DND-41 (cell line): ENCODE measurements at regions not wholly inside any gene's neighbourhood (a gene's known extent, or its start where the extent isn't known, plus 50 kb on each side); places are given as distances from the start of the nearest gene placed in this dataset.

Experiments
- ATAC-seq: fragments of 200-7000 bp; cut with Tn5 transposase; 3 replicates; pipeline ENCODE4 v1.9.1; 2021; ENCODE audit warnings: low read depth; ENCODE audit not compliant: insufficient read depth
- DNase-seq: peaks from one replicate; pipeline ENCODE4 v3.0.0-alpha.2; 2020
- H2AFZ ChIP-seq: 2 replicates; pipeline ENCODE4 v1.6.0; 2012; ENCODE audit warnings: low read depth, low read length
- H3K27ac ChIP-seq: 2 replicates; pipeline ENCODE4 v1.5.1; 2012; ENCODE audit warnings: low read length, inconsistent platforms
- H3K27me3 ChIP-seq: fragments of 200-600 bp; sonication (generic); 2 replicates; pipeline ENCODE4 v1.6.0; 2012; ENCODE audit warnings: low read length, mild to moderate bottlenecking, inconsistent platforms; ENCODE audit not compliant: insufficient read depth, poor library complexity
- H3K36me3 ChIP-seq: 2 replicates; pipeline ENCODE4 v1.5.1; 2012; ENCODE audit warnings: low read length, inconsistent platforms; ENCODE audit not compliant: insufficient read depth
- H3K4me1 ChIP-seq: 2 replicates; pipeline ENCODE4 v1.5.1; 2012; ENCODE audit warnings: mild to moderate bottlenecking, low read length; ENCODE audit not compliant: insufficient read depth
- H3K4me2 ChIP-seq: 2 replicates; pipeline ENCODE4 v1.6.0; 2012; ENCODE audit warnings: mild to moderate bottlenecking, moderate library complexity, low read length, inconsistent platforms; ENCODE audit not compliant: insufficient read depth
- H3K4me3 ChIP-seq, 2 experiments: fragments of 200-600 bp in 1 of 2; shearing (Covaris generic) in 1 of 2; 2 replicates each; pipeline ENCODE4 v1.5.1; 2012 to 2016; ENCODE audit warnings: inconsistent platforms in 2 of 2, low read length in 2 of 2, mild to moderate bottlenecking in 2 of 2, low read depth in 1 of 2, moderate library complexity in 1 of 2
- H3K79me2 ChIP-seq: 2 replicates; pipeline ENCODE4 v1.6.0; 2012; ENCODE audit warnings: low read length, inconsistent platforms; ENCODE audit not compliant: insufficient read depth
- H3K9ac ChIP-seq: 2 replicates; pipeline ENCODE4 v1.6.0; 2012; ENCODE audit warnings: low read depth, mild to moderate bottlenecking, inconsistent platforms, low read length, moderate library complexity
- H3K9me3 ChIP-seq: 2 replicates; pipeline ENCODE4 v1.5.1; 2012; ENCODE audit warnings: low read length, moderate library complexity, mild to moderate bottlenecking, inconsistent platforms; ENCODE audit not compliant: insufficient read depth, severe bottlenecking
- H4K20me1 ChIP-seq: 2 replicates; pipeline ENCODE4 v1.6.0; 2012; ENCODE audit warnings: low read length; ENCODE audit not compliant: insufficient read depth
- EZH2 ChIP-seq: IDR thresholded peaks from 3 replicates; pipeline ENCODE4 v1.6.1; 2012; ENCODE audit warnings: borderline replicate concordance, low read depth, mild to moderate bottlenecking, moderate library complexity, low read length, inconsistent platforms; ENCODE audit not compliant: severe bottlenecking
- TF ChIP-seq, protein P1 (sequence below): IDR thresholded peaks from 2 replicates; pipeline ENCODE4 v1.5.1; 2012; ENCODE audit warnings: borderline replicate concordance, low read length, moderate library complexity, mild to moderate bottlenecking; ENCODE audit not compliant: poor library complexity, severe bottlenecking; ENCODE audit errors: extremely low read depth

DNA sequence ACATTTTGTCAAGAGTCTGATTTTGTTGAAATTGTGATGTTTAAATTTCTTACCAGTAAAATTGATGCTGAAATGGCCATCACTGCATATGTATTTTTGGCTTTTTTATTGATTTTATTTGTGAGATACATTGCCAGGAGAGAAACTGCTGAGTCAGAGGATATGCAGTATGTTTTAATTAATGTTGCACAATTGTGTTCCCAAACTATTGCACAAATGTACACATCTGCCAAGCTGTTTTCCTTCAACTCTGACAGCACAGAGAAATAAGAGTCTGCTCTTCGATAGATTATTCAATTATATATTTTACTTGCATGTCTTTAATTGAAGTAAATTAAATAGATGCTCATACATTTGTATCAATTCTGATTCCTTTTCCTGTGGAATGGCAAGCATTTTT, 640.2 kb upstream of the LUZP2 start:
- Histone ChIP-seq H2AFZ (no peak overlapping the region), H3K36me3 (no peaks in the 10 kb centered on the region), H3K27ac (no peak overlapping the region), H3K4me3 (no peak overlapping the region), H3K27me3 (no peaks in the 10 kb centered on the region), H3K4me2 (no peak overlapping the region), H3K9ac (no peak overlapping the region), H3K9me3 (no peaks in the 10 kb centered on the region), H4K20me1 (no peaks in the 10 kb centered on the region), H3K4me1 (no peaks in the 10 kb centered on the region), H3K79me2 (no peaks in the 10 kb centered on the region)
- no peak for TF ChIP-seq EZH2
- TF ChIP-seq, protein P1, sequence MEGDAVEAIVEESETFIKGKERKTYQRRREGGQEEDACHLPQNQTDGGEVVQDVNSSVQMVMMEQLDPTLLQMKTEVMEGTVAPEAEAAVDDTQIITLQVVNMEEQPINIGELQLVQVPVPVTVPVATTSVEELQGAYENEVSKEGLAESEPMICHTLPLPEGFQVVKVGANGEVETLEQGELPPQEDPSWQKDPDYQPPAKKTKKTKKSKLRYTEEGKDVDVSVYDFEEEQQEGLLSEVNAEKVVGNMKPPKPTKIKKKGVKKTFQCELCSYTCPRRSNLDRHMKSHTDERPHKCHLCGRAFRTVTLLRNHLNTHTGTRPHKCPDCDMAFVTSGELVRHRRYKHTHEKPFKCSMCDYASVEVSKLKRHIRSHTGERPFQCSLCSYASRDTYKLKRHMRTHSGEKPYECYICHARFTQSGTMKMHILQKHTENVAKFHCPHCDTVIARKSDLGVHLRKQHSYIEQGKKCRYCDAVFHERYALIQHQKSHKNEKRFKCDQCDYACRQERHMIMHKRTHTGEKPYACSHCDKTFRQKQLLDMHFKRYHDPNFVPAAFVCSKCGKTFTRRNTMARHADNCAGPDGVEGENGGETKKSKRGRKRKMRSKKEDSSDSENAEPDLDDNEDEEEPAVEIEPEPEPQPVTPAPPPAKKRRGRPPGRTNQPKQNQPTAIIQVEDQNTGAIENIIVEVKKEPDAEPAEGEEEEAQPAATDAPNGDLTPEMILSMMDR = no peak
- ATAC-seq = no peak
- DNase-seq = no peak

DNA sequence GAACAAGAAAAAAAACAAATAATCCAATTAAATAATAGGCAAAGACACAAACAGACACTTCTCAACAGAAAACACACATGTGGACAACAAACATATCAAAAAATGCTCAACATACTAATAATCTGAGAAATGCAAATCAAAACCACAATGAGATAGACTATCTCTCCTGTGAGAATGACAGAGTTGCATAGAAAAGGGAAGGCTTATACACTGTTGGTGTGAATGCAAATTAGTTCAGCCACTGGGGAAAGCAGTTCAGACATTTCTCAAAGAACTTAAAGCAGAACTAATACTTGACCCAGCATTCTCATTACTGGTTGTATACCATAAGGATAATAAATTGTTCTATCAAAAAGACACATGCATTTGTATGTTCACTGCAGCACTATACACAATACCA, 637.8 kb upstream of the LUZP2 start:
- Histone ChIP-seq H3K9ac (no peak overlapping the region), H2AFZ (no peak overlapping the region), H3K4me2 (no peak overlapping the region), H3K4me1 (no peaks in the 10 kb centered on the region), H3K9me3 (no peaks in the 10 kb centered on the region), H3K36me3 (no peaks in the 10 kb centered on the region), H3K27ac (no peak overlapping the region), H4K20me1 (no peaks in the 10 kb centered on the region), H3K27me3 (no peaks in the 10 kb centered on the region), H3K4me3 (no peak overlapping the region), H3K79me2 (no peaks in the 10 kb centered on the region)
- TF ChIP-seq, protein P1 = no peak
- no peak for TF ChIP-seq EZH2
- DNase-seq (no peak), ATAC-seq (no peak)

DNA sequence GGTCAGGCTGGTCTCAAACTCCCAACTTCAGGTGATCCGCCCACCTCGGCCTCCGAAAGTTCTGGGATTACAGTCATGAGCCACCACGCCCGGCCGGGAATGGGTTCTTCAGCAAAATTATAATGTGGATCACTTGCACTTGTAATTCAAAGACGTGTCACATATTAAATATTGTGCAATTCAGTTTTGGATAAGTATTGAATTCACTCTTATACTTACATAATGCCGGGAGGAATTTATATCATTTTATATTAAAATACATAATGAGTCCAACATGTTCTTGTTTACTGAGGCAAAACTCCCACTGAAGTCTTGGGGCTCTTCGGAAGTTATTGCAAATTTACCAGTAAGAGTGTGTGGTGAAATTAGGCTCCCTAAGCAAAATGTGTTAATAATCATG, 635.2 kb upstream of the LUZP2 start:
- no peak for ATAC-seq
- H3K4me2 ChIP-seq = no peak overlapping the region
- TF ChIP-seq, protein P1 = no peak
- TF ChIP-seq EZH2 = no peak

More for the DNA sequence above, 635.2 kb upstream of the LUZP2 start:
- H3K9me3 ChIP-seq = no peaks in the 10 kb centered on the region
- H3K27me3 ChIP-seq = no peaks in the 10 kb centered on the region
- H4K20me1 ChIP-seq = no peaks in the 10 kb centered on the region
- H3K4me1 ChIP-seq = no peaks in the 10 kb centered on the region
- H3K9ac ChIP-seq = no peak overlapping the region
- H3K36me3 ChIP-seq = no peaks in the 10 kb centered on the region
- H3K79me2 ChIP-seq = no peaks in the 10 kb centered on the region
- H2AFZ ChIP-seq = no peak overlapping the region
- no peak overlapping the region for H3K4me3 ChIP-seq
- H3K27ac ChIP-seq = no peak overlapping the region
- no peak for DNase-seq
